ENCODE measurements at regions not wholly inside any gene's neighbourhood (a gene's known extent, or its start where the extent isn't known, plus 50 kb on each side); places are given as distances from the start of the nearest gene placed in this dataset.

GRCh38 chr7:41193738-41194282 is 509.1 kb downstream of the INHBA start:
- Histone ChIP-seq H2BK12ac (ENCODE audit: low read length in 2 of 2) (no peak overlapping the region), H3K4me1 (ENCODE audit: control insufficient read depth, insufficient read depth, low read depth, low read length) (peaks cover 5% of the 10 kb centered on the region), H3K36me3 (ENCODE audit: control insufficient read depth in 1 of 2, insufficient read depth in 2 of 2, low read depth in 1 of 2, low read length in 2 of 2) (no peaks in the 10 kb centered on the region), H2AFZ (ENCODE audit: low read depth, low read length) (no peak overlapping the region), H3K9me3 (ENCODE audit: control insufficient read depth, low read length) (no peaks in the 10 kb centered on the region), H4K8ac (ENCODE audit: low read length) (no peak overlapping the region), H3K14ac (ENCODE audit: low read length in 2 of 2) (no peak overlapping the region), H4K91ac (ENCODE audit: low read length) (no peak overlapping the region), H2BK120ac (ENCODE audit: low read depth, low read length) (no peak overlapping the region), H3K79me1 (replicated peaks; ENCODE audit: low read length, poor library complexity, severe bottlenecking) (no peaks in the 10 kb centered on the region), H3K4me2 (ENCODE audit: low read length, poor library complexity, severe bottlenecking) (no peak overlapping the region), H3K9ac (ENCODE audit: low read length) (no peak overlapping the region), H3K4ac (ENCODE audit: low read depth in 1 of 2, low read length in 2 of 2) (no peak overlapping the region), H2AK5ac (ENCODE audit: low read length, severe bottlenecking) (no peak overlapping the region), H2BK5ac (ENCODE audit: low read depth, low read length, poor library complexity, severe bottlenecking) (no peak overlapping the region), H3K27ac (ENCODE audit: low read length, poor library complexity, severe bottlenecking) (no peak overlapping the region), H3K18ac (ENCODE audit: low read depth in 1 of 2, low read length in 2 of 2) (no peak overlapping the region), H3K27me3 (ENCODE audit: control insufficient read depth in 1 of 2, insufficient read depth in 1 of 2, low read length in 2 of 2) (no peaks in the 10 kb centered on the region), H3K4me3 (ENCODE audit: insufficient read depth in 1 of 2, low read depth in 1 of 2, low read length in 2 of 2) (no peak overlapping the region), H3K23ac (ENCODE audit: low read length in 2 of 2) (no peak overlapping the region), H2BK15ac (ENCODE audit: low read depth, poor library complexity, severe bottlenecking) (no peak overlapping the region)
- 97% methylated on average over 6 of the region's 6 CpGs for WGBS
- no peak for DNase-seq

DNA sequence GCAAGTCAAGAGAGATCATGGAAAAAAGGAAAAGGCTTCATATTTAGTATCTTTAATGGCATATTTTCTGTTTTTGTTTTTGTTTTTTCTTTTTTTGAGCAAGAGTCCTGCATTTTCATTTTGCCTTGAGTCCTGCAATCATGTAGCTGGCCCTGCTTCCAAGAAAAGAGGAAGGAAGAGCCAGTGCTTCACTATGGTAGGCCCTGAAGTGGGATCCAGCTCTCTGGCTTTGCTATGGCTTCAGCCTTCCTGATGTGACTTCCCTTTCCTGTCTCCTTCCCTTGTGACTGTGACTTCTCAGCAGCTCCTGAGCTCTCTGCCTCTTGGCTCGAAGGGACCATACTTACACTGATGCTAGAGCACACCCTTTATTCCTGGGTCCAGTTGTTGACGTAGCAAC is 512.3 kb downstream of the INHBA start:
- H3K18ac ChIP-seq (ENCODE audit: low read depth in 1 of 2, low read length in 2 of 2) = peak overlapping the region; percentile 47 to 90
- 0% methylated on average over 1 of the region's 2 CpGs for WGBS

GRCh38 chr7:41189866-41190265 is 513.0 kb downstream of the INHBA start:
- no peak overlapping the region for H2BK120ac ChIP-seq (ENCODE audit: low read depth, low read length)
- no peak overlapping the region for H2BK5ac ChIP-seq (ENCODE audit: low read depth, low read length, poor library complexity, severe bottlenecking)
- H2AFZ ChIP-seq (ENCODE audit: low read depth, low read length) = no peak overlapping the region
- H3K18ac ChIP-seq (ENCODE audit: low read depth in 1 of 2, low read length in 2 of 2) = peak overlapping the region; percentile 64 to 71
- H3K27me3 ChIP-seq (ENCODE audit: control insufficient read depth in 1 of 2, insufficient read depth in 1 of 2, low read length in 2 of 2) = no peaks in the 10 kb centered on the region
- no peak overlapping the region for H4K91ac ChIP-seq (ENCODE audit: low read length)
- no peak overlapping the region for H3K4me2 ChIP-seq (ENCODE audit: low read length, poor library complexity, severe bottlenecking)
- H3K36me3 ChIP-seq (ENCODE audit: control insufficient read depth in 1 of 2, insufficient read depth in 2 of 2, low read depth in 1 of 2, low read length in 2 of 2) = no peaks in the 10 kb centered on the region
- H2AK5ac ChIP-seq (ENCODE audit: low read length, severe bottlenecking) = no peak overlapping the region
- peak overlapping the region in 1 of 2 experiments; percentile 70 for H2BK12ac ChIP-seq (ENCODE audit: low read length in 2 of 2)
- H3K9me3 ChIP-seq (ENCODE audit: control insufficient read depth, low read length) = no peaks in the 10 kb centered on the region
- H3K23ac ChIP-seq (ENCODE audit: low read length in 2 of 2) = no peak overlapping the region
- no peak overlapping the region for H2BK15ac ChIP-seq (ENCODE audit: low read depth, poor library complexity, severe bottlenecking)
- peak; percentile 90 for DNase-seq
- peak overlapping the region; percentile 75 for H3K9ac ChIP-seq (ENCODE audit: low read length)
- peaks cover 6% of the 10 kb centered on the region for H3K4me1 ChIP-seq (ENCODE audit: control insufficient read depth, insufficient read depth, low read depth, low read length)
- no peaks in the 10 kb centered on the region for H3K79me1 ChIP-seq (replicated peaks; ENCODE audit: low read length, poor library complexity, severe bottlenecking)
- peak overlapping the region; percentile 87 for H3K27ac ChIP-seq (ENCODE audit: low read length, poor library complexity, severe bottlenecking)
- peak overlapping the region in 1 of 2 experiments; percentile 91 for H3K4ac ChIP-seq (ENCODE audit: low read depth in 1 of 2, low read length in 2 of 2)
- no peak overlapping the region for H4K8ac ChIP-seq (ENCODE audit: low read length)
- peak overlapping the region in 1 of 2 experiments; percentile 8 for H3K4me3 ChIP-seq (ENCODE audit: insufficient read depth in 1 of 2, low read depth in 1 of 2, low read length in 2 of 2)
- H3K14ac ChIP-seq (ENCODE audit: low read length in 2 of 2) = peak overlapping the region in 1 of 2 experiments; percentile 58
- no CpG with 5 or more reads among the region's 2 CpGs for WGBS

More for the DNA sequence above, 512.3 kb downstream of the INHBA start:
- Histone ChIP-seq H3K14ac (ENCODE audit: low read length in 2 of 2) (no peak overlapping the region), H3K79me1 (replicated peaks; ENCODE audit: low read length, poor library complexity, severe bottlenecking) (no peaks in the 10 kb centered on the region), H3K9me3 (ENCODE audit: control insufficient read depth, low read length) (no peaks in the 10 kb centered on the region), H2BK120ac (ENCODE audit: low read depth, low read length) (no peak overlapping the region), H2AFZ (ENCODE audit: low read depth, low read length) (no peak overlapping the region), H3K4me2 (ENCODE audit: low read length, poor library complexity, severe bottlenecking) (no peak overlapping the region), H4K8ac (ENCODE audit: low read length) (peak overlapping the region; percentile 10), H3K36me3 (ENCODE audit: control insufficient read depth in 1 of 2, insufficient read depth in 2 of 2, low read depth in 1 of 2, low read length in 2 of 2) (no peaks in the 10 kb centered on the region), H3K4me3 (ENCODE audit: insufficient read depth in 1 of 2, low read depth in 1 of 2, low read length in 2 of 2) (no peak overlapping the region), H3K4ac (ENCODE audit: low read depth in 1 of 2, low read length in 2 of 2) (peak overlapping the region in 1 of 2 experiments; percentile 84), H3K27me3 (ENCODE audit: control insufficient read depth in 1 of 2, insufficient read depth in 1 of 2, low read length in 2 of 2) (no peaks in the 10 kb centered on the region), H2BK12ac (ENCODE audit: low read length in 2 of 2) (peak overlapping the region; percentile 22 to 96), H2AK5ac (ENCODE audit: low read length, severe bottlenecking) (no peak overlapping the region), H3K4me1 (ENCODE audit: control insufficient read depth, insufficient read depth, low read depth, low read length) (peaks cover 6% of the 10 kb centered on the region), H3K9ac (ENCODE audit: low read length) (no peak overlapping the region), H2BK5ac (ENCODE audit: low read depth, low read length, poor library complexity, severe bottlenecking) (no peak overlapping the region), H4K91ac (ENCODE audit: low read length) (peak overlapping the region; percentile 5), H2BK15ac (ENCODE audit: low read depth, poor library complexity, severe bottlenecking) (peak overlapping the region; percentile 30), H3K23ac (ENCODE audit: low read length in 2 of 2) (no peak overlapping the region), H3K27ac (ENCODE audit: low read length, poor library complexity, severe bottlenecking) (no peak overlapping the region)
- DNase-seq = no peak

GRCh38 chr7:41188163-41189130 is 514.4 kb downstream of the INHBA start:
- Histone ChIP-seq H3K9ac (ENCODE audit: low read length) (peak overlapping the region; percentile 33), H3K4me1 (ENCODE audit: control insufficient read depth, insufficient read depth, low read depth, low read length) (peaks cover 6% of the 10 kb centered on the region), H3K14ac (ENCODE audit: low read length in 2 of 2) (peak overlapping the region in 1 of 2 experiments; percentile 36), H2AK5ac (ENCODE audit: low read length, severe bottlenecking) (no peak overlapping the region), H3K79me1 (replicated peaks; ENCODE audit: low read length, poor library complexity, severe bottlenecking) (no peaks in the 10 kb centered on the region), H2BK5ac (ENCODE audit: low read depth, low read length, poor library complexity, severe bottlenecking) (no peak overlapping the region), H4K91ac (ENCODE audit: low read length) (no peak overlapping the region), H3K4me2 (ENCODE audit: low read length, poor library complexity, severe bottlenecking) (no peak overlapping the region), H3K18ac (ENCODE audit: low read depth in 1 of 2, low read length in 2 of 2) (peak overlapping the region; percentile 72 to 84), H3K36me3 (ENCODE audit: control insufficient read depth in 1 of 2, insufficient read depth in 2 of 2, low read depth in 1 of 2, low read length in 2 of 2) (no peaks in the 10 kb centered on the region), H3K4ac (ENCODE audit: low read depth in 1 of 2, low read length in 2 of 2) (no peak overlapping the region), H2BK15ac (ENCODE audit: low read depth, poor library complexity, severe bottlenecking) (no peak overlapping the region), H3K27me3 (ENCODE audit: control insufficient read depth in 1 of 2, insufficient read depth in 1 of 2, low read length in 2 of 2) (no peaks in the 10 kb centered on the region), H3K9me3 (ENCODE audit: control insufficient read depth, low read length) (no peaks in the 10 kb centered on the region), H3K27ac (ENCODE audit: low read length, poor library complexity, severe bottlenecking) (peak overlapping the region; percentile 82), H2AFZ (ENCODE audit: low read depth, low read length) (no peak overlapping the region), H4K8ac (ENCODE audit: low read length) (peak overlapping the region; percentile 86), H2BK120ac (ENCODE audit: low read depth, low read length) (no peak overlapping the region), H3K23ac (ENCODE audit: low read length in 2 of 2) (no peak overlapping the region), H2BK12ac (ENCODE audit: low read length in 2 of 2) (peak overlapping the region; percentile 4 to 97), H3K4me3 (ENCODE audit: insufficient read depth in 1 of 2, low read depth in 1 of 2, low read length in 2 of 2) (no peak overlapping the region)
- DNase-seq = peak; percentile 54
- 58% methylated on average over 6 of the region's 8 CpGs for WGBS

Measured in mesenchymal stem cell (in vitro differentiated cells and primary cell).